ENCODE measurements at regions not wholly inside any gene's neighbourhood (a gene's known extent, or its start where the extent isn't known, plus 50 kb on each side); places are given as distances from the start of the nearest gene placed in this dataset.
A peak's percentile ranks its signal among the peaks of the same experiment; 100 is the strongest.

DNA sequence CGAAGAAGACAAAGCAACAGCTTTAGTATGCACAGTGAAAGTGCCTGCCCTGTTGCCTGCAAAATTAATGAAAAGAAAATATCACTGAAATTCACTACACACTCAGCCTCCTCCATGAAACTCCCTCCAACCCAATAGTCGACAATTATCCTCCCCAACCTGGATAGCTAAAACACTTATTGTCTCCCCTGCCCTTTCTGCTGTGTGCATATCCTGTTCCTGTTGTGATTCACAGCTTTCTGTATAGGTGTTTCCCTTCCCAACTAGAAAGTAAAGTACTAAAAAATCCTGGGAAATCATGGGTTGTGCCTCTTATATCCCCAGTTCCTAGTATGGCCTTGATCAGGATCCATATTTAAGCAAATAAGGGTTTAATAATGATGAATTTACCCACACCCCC, 412.1 kb downstream of the LTN1 start:
- H3K4me3 Mint-ChIP-seq = no peak overlapping the region; the same call in 2 of the 3 replicates

More for the DNA sequence above, 412.1 kb downstream of the LTN1 start:
- no peaks in the 10 kb centered on the region for H3K27me3 ChIP-seq (ENCODE audit: insufficient read depth)
- H2AFZ ChIP-seq = no peak overlapping the region
- Mint-ChIP-seq H3K27ac (peak overlapping the region; percentile 43; the same call in 1 of the 2 replicates), H3K9me3 (peaks cover 12% of the 10 kb centered on the region; the same call in 2 of the 3 replicates), H3K36me3 (ENCODE audit: low read depth) (peaks cover 12% of the 10 kb centered on the region), H3K27me3 (ENCODE audit: insufficient read depth, low read depth, poor library complexity) (peaks cover 2% of the 10 kb centered on the region), H3K4me1 (peaks cover 16% of the 10 kb centered on the region)
- 0 out of 2 replicates have a peak overlapping the region, but pooled peaks have one; percentile 48 for H3K4me2 ChIP-seq
- H3K27ac ChIP-seq (ENCODE audit: low read depth) = peak overlapping the region; percentile 70; the same call in 1 of the 2 replicates
- TF ChIP-seq EZH2phosphoT487 (IDR thresholded peaks at IDR 0.05; ENCODE audit: unreplicated experiment) (no peak), ZNF114 (CRISPR knock-in tag; IDR thresholded peaks at IDR 0.05) (no peak), ETS1 (IDR thresholded peaks at IDR 0.05) (peak; percentile 63; the same call in 1 of the 2 replicates), ZNF331 (CRISPR knock-in tag; IDR thresholded peaks at IDR 0.05; ENCODE audit: low read depth) (no peak), CREB1 (CRISPR knock-in tag; IDR thresholded peaks at IDR 0.05; ENCODE audit: low read depth) (no peak), STAT1 (IDR thresholded peaks at IDR 0.05; ENCODE audit: unreplicated experiment) (no peak), EZH2 (IDR thresholded peaks at IDR 0.05; ENCODE audit: low read depth, unreplicated experiment) (no peak), POLR2AphosphoS5 (IDR thresholded peaks at IDR 0.05; ENCODE audit: low read depth) (no peak), NANOG (IDR thresholded peaks at IDR 0.05; ENCODE audit: borderline replicate concordance) (0 out of 2 replicates have a peak, but pooled peaks have one; percentile 41), JUNB (IDR thresholded peaks at IDR 0.05; ENCODE audit: unreplicated experiment) (no peak), CTCF (conservative IDR thresholded peaks at IDR 0.05; ENCODE audit: low read depth in 2 of 2) (no peak)
- TF ChIP-seq, protein P1, sequence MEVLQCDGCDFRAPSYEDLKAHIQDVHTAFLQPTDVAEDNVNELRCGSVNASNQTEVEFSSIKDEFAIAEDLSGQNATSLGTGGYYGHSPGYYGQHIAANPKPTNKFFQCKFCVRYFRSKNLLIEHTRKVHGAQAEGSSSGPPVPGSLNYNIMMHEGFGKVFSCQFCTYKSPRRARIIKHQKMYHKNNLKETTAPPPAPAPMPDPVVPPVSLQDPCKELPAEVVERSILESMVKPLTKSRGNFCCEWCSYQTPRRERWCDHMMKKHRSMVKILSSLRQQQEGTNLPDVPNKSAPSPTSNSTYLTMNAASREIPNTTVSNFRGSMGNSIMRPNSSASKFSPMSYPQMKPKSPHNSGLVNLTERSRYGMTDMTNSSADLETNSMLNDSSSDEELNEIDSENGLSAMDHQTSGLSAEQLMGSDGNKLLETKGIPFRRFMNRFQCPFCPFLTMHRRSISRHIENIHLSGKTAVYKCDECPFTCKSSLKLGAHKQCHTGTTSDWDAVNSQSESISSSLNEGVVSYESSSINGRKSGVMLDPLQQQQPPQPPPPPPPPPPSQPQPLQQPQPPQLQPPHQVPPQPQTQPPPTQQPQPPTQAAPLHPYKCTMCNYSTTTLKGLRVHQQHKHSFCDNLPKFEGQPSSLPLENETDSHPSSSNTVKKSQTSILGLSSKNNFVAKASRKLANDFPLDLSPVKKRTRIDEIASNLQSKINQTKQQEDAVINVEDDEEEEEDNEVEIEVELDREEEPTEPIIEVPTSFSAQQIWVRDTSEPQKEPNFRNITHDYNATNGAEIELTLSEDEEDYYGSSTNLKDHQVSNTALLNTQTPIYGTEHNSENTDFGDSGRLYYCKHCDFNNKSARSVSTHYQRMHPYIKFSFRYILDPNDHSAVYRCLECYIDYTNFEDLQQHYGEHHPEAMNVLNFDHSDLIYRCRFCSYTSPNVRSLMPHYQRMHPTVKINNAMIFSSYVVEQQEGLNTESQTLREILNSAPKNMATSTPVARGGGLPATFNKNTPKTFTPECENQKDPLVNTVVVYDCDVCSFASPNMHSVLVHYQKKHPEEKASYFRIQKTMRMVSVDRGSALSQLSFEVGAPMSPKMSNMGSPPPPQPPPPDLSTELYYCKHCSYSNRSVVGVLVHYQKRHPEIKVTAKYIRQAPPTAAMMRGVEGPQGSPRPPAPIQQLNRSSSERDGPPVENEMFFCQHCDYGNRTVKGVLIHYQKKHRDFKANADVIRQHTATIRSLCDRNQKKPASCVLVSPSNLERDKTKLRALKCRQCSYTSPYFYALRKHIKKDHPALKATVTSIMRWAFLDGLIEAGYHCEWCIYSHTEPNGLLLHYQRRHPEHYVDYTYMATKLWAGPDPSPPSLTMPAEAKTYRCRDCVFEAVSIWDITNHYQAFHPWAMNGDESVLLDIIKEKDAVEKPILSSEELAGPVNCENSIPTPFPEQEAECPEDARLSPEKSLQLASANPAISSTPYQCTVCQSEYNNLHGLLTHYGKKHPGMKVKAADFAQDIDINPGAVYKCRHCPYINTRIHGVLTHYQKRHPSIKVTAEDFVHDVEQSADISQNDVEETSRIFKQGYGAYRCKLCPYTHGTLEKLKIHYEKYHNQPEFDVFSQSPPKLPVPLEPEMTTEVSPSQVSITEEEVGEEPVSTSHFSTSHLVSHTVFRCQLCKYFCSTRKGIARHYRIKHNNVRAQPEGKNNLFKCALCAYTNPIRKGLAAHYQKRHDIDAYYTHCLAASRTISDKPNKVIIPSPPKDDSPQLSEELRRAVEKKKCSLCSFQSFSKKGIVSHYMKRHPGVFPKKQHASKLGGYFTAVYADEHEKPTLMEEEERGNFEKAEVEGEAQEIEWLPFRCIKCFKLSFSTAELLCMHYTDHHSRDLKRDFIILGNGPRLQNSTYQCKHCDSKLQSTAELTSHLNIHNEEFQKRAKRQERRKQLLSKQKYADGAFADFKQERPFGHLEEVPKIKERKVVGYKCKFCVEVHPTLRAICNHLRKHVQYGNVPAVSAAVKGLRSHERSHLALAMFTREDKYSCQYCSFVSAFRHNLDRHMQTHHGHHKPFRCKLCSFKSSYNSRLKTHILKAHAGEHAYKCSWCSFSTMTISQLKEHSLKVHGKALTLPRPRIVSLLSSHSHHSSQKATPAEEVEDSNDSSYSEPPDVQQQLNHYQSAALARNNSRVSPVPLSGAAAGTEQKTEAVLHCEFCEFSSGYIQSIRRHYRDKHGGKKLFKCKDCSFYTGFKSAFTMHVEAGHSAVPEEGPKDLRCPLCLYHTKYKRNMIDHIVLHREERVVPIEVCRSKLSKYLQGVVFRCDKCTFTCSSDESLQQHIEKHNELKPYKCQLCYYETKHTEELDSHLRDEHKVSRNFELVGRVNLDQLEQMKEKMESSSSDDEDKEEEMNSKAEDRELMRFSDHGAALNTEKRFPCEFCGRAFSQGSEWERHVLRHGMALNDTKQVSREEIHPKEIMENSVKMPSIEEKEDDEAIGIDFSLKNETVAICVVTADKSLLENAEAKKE (CRISPR knock-in tag; IDR thresholded peaks at IDR 0.05) = no peak
- TF ChIP-seq, protein P2, sequence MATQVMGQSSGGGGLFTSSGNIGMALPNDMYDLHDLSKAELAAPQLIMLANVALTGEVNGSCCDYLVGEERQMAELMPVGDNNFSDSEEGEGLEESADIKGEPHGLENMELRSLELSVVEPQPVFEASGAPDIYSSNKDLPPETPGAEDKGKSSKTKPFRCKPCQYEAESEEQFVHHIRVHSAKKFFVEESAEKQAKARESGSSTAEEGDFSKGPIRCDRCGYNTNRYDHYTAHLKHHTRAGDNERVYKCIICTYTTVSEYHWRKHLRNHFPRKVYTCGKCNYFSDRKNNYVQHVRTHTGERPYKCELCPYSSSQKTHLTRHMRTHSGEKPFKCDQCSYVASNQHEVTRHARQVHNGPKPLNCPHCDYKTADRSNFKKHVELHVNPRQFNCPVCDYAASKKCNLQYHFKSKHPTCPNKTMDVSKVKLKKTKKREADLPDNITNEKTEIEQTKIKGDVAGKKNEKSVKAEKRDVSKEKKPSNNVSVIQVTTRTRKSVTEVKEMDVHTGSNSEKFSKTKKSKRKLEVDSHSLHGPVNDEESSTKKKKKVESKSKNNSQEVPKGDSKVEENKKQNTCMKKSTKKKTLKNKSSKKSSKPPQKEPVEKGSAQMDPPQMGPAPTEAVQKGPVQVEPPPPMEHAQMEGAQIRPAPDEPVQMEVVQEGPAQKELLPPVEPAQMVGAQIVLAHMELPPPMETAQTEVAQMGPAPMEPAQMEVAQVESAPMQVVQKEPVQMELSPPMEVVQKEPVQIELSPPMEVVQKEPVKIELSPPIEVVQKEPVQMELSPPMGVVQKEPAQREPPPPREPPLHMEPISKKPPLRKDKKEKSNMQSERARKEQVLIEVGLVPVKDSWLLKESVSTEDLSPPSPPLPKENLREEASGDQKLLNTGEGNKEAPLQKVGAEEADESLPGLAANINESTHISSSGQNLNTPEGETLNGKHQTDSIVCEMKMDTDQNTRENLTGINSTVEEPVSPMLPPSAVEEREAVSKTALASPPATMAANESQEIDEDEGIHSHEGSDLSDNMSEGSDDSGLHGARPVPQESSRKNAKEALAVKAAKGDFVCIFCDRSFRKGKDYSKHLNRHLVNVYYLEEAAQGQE (IDR thresholded peaks at IDR 0.05; ENCODE audit: unreplicated experiment) = no peak
- DNase-seq (ENCODE audit: low spot score) (peak; percentile 52), ATAC-seq (peak; percentile 61)
- no peaks in the 10 kb centered on the region for H3K36me3 ChIP-seq (ENCODE audit: insufficient read depth)
- no peaks in the 10 kb centered on the region for H4K20me1 ChIP-seq (replicated peaks; ENCODE audit: insufficient read depth)
- no peaks in the 10 kb centered on the region for H3K79me2 ChIP-seq (replicated peaks; ENCODE audit: insufficient read depth)
- H3K4me1 ChIP-seq (ENCODE audit: insufficient read depth) = peaks cover 7% of the 10 kb centered on the region; the same call in 1 of the 2 replicates
- no peak overlapping the region for H3K4me3 ChIP-seq
- H3F3A ChIP-seq (replicated peaks; ENCODE audit: low read depth) = no peaks in the 10 kb centered on the region
- H3K9me2 ChIP-seq (ENCODE audit: insufficient read depth) = peaks cover 5% of the 10 kb centered on the region; the same call in 1 of the 2 replicates

Measured in GM23338 (cell line).